Breast epithelium (tissue), 4 donors: ENCODE measurements at regions not wholly inside any gene's neighbourhood (a gene's known extent, or its start where the extent isn't known, plus 50 kb on each side); places are given as distances from the start of the nearest gene placed in this dataset.
"Not testable (repeated sequence)": the region's sequence is repeated elsewhere in the genome, so short reads cannot be mapped to it uniquely, and the experiment has no call there.

Experiments used
- DNase-seq, 2 donors: peaks; one replicate each; pipeline ENCODE4 v3.0.0-alpha.2; 2019; ENCODE audit warnings: low spot score in 2 of 2
- H3K27ac ChIP-seq, 2 donors: fragments of 200-600 bp; sonication (generic) in 1 of 2; one replicate each; pipeline ENCODE4 v1.5.1; 2016 to 2019; ENCODE audit warnings: mild to moderate bottlenecking in 1 of 2
- H3K27me3 ChIP-seq, 2 donors: fragments of 200-600 bp; sonication (generic) in 1 of 2; one replicate each; pipeline versions ENCODE4 v1.5.1 to v1.6.0; 2017 to 2019; ENCODE audit warnings: control low read depth in 1 of 2, mild to moderate bottlenecking in 1 of 2
- H3K36me3 ChIP-seq: fragments of 200-600 bp; one replicate; pipeline ENCODE4 v1.5.1; 2019
- H3K4me1 ChIP-seq, 2 donors: fragments of 200-600 bp; sonication (generic); one replicate each; pipeline ENCODE4 v1.5.1; 2016 to 2019; ENCODE audit warnings: control low read depth in 1 of 2
- H3K4me3 ChIP-seq, 3 donors: fragments of 200-600 bp; sonication (generic); 1 replicate in 2 of 3; 2 replicates in 1 of 3; pipeline ENCODE4 v1.5.1; 2016 to 2019; ENCODE audit warnings: mild to moderate bottlenecking in 3 of 3, moderate library complexity in 2 of 3
- H3K9me3 ChIP-seq, 2 donors: fragments of 200-600 bp; sonication (generic) in 1 of 2; one replicate each; pipeline ENCODE4 v1.5.1; 2016 to 2019; ENCODE audit warnings: control low read depth in 1 of 2
- POLR2A ChIP-seq: fragments of 450-650 bp; IDR thresholded peaks from one replicate; pipeline ENCODE4 v1.6.1; 2016; ENCODE audit warnings: antibody characterized with exemption, mild to moderate bottlenecking, moderate library complexity
- POLR2AphosphoS5 ChIP-seq, 3 donors: sonication (generic); formaldehyde crosslinking; IDR thresholded peaks; one replicate each; pipeline ENCODE4 v1.6.1; 2017; ENCODE audit warnings: antibody characterized with exemption in 3 of 3
- intact Hi-C: fragments of 100-400 bp; cut with DNase I; formaldehyde crosslinking; loops from one replicate; pipeline ENCODE4 v1.15.1; 2023; ENCODE audit warnings: low total_unique reads
- TF ChIP-seq, protein P1 (sequence below), 3 donors: fragments of 450-650 bp; IDR thresholded peaks; one replicate each; pipeline ENCODE4 v1.5.1; 2016 to 2017; ENCODE audit warnings: antibody characterized with exemption in 3 of 3, mild to moderate bottlenecking in 3 of 3, moderate library complexity in 3 of 3

DNA sequence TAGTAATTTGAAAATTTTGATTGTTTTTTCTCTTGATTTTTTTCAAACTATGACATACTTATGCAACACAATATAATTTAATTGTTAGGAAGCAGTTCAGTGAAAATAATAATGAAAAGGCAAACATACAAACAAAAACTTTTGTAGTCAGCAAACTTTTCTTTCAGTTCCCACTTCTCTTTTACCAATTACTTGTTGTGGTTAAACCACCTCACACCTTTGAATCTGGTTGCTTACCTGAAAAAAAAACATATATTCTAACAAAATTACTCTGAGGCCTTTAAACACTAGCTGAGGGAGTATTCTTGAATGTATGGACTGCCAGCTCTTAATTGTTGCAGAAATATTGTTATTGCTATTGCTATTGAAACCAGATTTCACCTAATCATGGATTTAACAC, 266.2 kb upstream of the SEMA3C start:
- H3K27me3 ChIP-seq: no peaks in the 10 kb centered on the region
- H3K4me3 ChIP-seq: no peak overlapping the region
- H3K4me1 ChIP-seq: no peaks in the 10 kb centered on the region
- H3K36me3 ChIP-seq: no peaks in the 10 kb centered on the region
- no peak overlapping the region for H3K27ac ChIP-seq
- intact Hi-C loops: no loop called here
- no peaks in the 10 kb centered on the region for H3K9me3 ChIP-seq
- no peak for TF ChIP-seq POLR2AphosphoS5 (IDR thresholded peaks at IDR 0.05)
- TF ChIP-seq POLR2A: no peak
- TF ChIP-seq, protein P1, sequence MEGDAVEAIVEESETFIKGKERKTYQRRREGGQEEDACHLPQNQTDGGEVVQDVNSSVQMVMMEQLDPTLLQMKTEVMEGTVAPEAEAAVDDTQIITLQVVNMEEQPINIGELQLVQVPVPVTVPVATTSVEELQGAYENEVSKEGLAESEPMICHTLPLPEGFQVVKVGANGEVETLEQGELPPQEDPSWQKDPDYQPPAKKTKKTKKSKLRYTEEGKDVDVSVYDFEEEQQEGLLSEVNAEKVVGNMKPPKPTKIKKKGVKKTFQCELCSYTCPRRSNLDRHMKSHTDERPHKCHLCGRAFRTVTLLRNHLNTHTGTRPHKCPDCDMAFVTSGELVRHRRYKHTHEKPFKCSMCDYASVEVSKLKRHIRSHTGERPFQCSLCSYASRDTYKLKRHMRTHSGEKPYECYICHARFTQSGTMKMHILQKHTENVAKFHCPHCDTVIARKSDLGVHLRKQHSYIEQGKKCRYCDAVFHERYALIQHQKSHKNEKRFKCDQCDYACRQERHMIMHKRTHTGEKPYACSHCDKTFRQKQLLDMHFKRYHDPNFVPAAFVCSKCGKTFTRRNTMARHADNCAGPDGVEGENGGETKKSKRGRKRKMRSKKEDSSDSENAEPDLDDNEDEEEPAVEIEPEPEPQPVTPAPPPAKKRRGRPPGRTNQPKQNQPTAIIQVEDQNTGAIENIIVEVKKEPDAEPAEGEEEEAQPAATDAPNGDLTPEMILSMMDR (IDR thresholded peaks at IDR 0.05): no peak
- DNase-seq: no peak

DNA sequence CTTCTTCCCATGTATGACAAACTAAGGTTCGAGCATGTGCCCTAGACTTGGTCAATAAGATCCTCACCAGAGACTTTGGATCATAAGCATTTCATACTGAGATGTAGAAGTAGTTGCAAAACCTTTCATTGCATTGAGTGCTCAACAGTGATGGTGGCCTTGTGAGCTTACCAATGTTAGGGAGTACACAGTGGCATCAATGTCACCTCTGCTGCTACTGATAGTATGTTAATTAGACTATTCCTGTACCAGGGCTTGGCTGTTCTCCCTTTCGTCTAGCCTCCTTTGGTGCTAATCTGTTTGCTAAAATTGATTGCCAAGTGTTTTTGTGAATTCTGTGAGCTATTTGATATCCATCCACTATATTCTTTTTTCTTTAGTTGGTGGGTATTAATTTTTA, 264.5 kb upstream of the SEMA3C start:
- TF ChIP-seq POLR2A (no peak), POLR2AphosphoS5 (IDR thresholded peaks at IDR 0.05) (no peak)
- TF ChIP-seq, protein P1 (IDR thresholded peaks at IDR 0.05): no peak

DNA sequence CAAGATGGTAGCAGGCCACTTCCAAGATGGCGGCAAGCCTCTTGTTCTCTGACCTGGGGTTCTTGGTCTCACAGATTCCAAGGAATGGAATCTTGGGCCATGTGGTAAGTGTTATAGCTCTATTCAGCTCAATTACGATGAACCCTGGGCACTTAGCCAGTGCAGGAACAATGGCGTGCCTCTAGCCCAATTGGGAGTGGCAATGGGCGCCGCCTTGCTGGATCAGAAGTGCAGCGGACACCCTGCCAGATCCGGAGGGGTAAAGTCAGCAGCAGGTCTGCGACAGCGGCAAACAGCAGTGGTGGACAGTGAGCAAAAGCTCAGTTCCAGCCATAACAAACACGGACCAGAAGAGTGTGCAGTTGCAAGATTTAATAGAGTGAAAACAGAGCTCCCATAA, 263.2 kb upstream of the SEMA3C start:
- H3K9me3 ChIP-seq, H3K4me3 ChIP-seq, intact Hi-C loops, H3K4me1 ChIP-seq, H3K36me3 ChIP-seq, DNase-seq, H3K27me3 ChIP-seq, H3K27ac ChIP-seq: not testable (repeated sequence)

More for the DNA sequence above, 264.5 kb upstream of the SEMA3C start:
- Histone ChIP-seq H3K4me3 (no peak overlapping the region), H3K27me3 (no peaks in the 10 kb centered on the region), H3K27ac (no peak overlapping the region), H3K4me1 (no peaks in the 10 kb centered on the region), H3K36me3 (no peaks in the 10 kb centered on the region), H3K9me3 (no peaks in the 10 kb centered on the region)
- no peak for DNase-seq
- intact Hi-C loops: no loop called here

DNA sequence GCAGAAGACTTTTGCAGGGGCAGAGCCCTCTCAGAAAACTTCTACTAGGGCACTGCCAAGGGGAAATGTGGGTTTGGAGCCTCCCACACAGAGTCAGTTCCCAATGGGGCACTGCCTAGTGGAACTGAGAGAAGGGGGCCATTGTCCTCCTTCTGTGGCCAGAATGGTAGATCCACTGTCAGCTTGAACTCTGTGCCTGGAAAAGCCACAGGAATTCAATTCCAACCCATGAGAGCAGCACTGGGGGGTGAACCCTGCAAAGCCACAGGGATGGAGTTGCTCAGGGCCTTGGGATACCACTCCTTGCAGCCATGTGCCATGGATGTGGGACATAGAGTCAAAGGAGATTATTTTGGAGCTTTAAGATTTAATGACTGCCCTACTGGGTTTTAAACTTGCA, 262.2 kb upstream of the SEMA3C start:
- Histone ChIP-seq H3K27me3 (no peaks in the 10 kb centered on the region), H3K4me1 (no peaks in the 10 kb centered on the region), H3K27ac (no peak overlapping the region), H3K4me3 (no peak overlapping the region), H3K9me3 (no peaks in the 10 kb centered on the region), H3K36me3 (no peaks in the 10 kb centered on the region)
- intact Hi-C loops: no loop called here
- no peak for DNase-seq
- no peak for TF ChIP-seq POLR2A
- TF ChIP-seq POLR2AphosphoS5 (IDR thresholded peaks at IDR 0.05): no peak
- TF ChIP-seq, protein P1 (IDR thresholded peaks at IDR 0.05): no peak

DNA sequence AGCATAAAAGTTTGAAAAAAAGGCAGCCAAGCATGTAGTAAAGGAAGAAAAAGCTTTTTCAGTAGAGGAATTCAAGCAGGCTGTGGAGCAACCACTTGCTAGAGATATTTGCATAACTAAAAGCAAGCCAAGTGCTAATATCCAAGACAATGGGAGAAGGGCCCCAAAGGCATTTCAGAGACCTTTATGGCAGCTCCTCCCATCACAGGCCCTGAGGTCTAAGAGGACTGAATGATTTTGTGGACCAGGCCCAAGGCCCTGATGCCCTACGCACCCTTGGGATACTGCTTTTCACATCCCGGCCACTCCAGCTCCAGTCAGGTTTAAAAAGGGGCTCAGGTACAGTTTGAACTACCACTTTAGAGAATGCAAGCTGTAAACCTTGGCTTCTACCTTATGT, 261.7 kb upstream of the SEMA3C start:
- no peaks in the 10 kb centered on the region for H3K4me1 ChIP-seq
- DNase-seq: no peak
- H3K27me3 ChIP-seq: no peaks in the 10 kb centered on the region
- H3K9me3 ChIP-seq: no peaks in the 10 kb centered on the region
- H3K36me3 ChIP-seq: no peaks in the 10 kb centered on the region
- H3K27ac ChIP-seq: no peak overlapping the region
- intact Hi-C loops: no loop called here
- H3K4me3 ChIP-seq: no peak overlapping the region
- TF ChIP-seq, protein P1 (IDR thresholded peaks at IDR 0.05): no peak
- no peak for TF ChIP-seq POLR2A
- no peak for TF ChIP-seq POLR2AphosphoS5 (IDR thresholded peaks at IDR 0.05)

DNA sequence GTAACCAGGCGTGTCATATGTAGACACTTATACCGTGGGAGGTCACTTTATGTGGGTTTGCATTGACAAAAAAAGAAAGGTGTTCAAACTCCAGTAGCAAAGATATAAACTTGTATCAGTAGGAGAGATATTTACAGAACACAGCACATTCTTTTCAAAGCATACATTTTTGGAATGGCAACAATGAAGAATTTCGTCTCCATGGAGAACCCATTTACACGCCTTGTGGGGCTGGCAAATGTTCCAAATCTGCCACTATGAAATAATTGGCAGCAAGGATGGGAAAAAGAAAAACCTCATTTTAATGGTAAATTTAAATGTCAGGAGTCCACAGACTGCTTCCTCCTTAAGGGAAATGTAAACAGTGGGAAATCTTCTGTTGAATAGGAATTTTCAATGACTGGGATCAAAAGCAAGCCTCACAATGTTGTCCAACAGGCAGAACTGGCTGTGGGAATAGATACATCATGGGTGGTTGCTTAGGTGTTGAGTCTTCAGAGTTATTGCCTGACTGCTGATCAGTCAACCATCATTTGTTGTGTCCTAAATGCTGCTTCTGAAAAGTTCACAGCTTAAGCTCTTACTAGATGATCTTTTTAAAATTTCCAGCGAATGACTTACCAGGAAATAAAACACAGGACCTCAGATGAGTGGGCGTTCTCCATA, 256.6 kb upstream of the SEMA3C start:
- no peak for DNase-seq
- Histone ChIP-seq H3K36me3 (no peaks in the 10 kb centered on the region), H3K27me3 (no peaks in the 10 kb centered on the region), H3K27ac (no peak overlapping the region), H3K4me3 (no peak overlapping the region), H3K9me3 (no peaks in the 10 kb centered on the region), H3K4me1 (no peaks in the 10 kb centered on the region)
- TF ChIP-seq POLR2AphosphoS5 (IDR thresholded peaks at IDR 0.05): no peak
- TF ChIP-seq, protein P1 (IDR thresholded peaks at IDR 0.05): no peak
- TF ChIP-seq POLR2A: no peak
- intact Hi-C loops: no loop called here
